K562 (cell line): ENCODE measurements at regions not wholly inside any gene's neighbourhood (a gene's known extent, or its start where the extent isn't known, plus 50 kb on each side); places are given as distances from the start of the nearest gene placed in this dataset.

Experiments
- CAMTA2 ChIP-seq: fragments of 250-450 bp; sonication (Bioruptor Pico); conservative IDR thresholded peaks from 2 replicates; pipeline ENCODE4 v1.5.1; 2022
- CEBPB ChIP-seq: fragments of 450-650 bp; IDR thresholded peaks from 2 replicates; pipeline ENCODE4 v1.6.1; 2016; ENCODE audit warnings: missing genetic modification characterization, missing compliant biosample characterization
- NFXL1 ChIP-seq: fragments of 450-650 bp; formaldehyde crosslinking; IDR thresholded peaks from 2 replicates; pipeline ENCODE4 v1.4.0; 2021; ENCODE audit warnings: mild to moderate bottlenecking
- SPI1 ChIP-seq: IDR thresholded peaks from 2 replicates; pipeline ENCODE4 v1.6.1; 2011; ENCODE audit warnings: low read depth, low read length, control low read depth, borderline replicate concordance
- ZBTB7A ChIP-seq: IDR thresholded peaks from 2 replicates; pipeline ENCODE4 v1.6.1; 2011; ENCODE audit warnings: low read depth, mild to moderate bottlenecking, low read length, moderate library complexity, borderline replicate concordance; ENCODE audit not compliant: control insufficient read depth
- ZFP91 ChIP-seq: sonication (generic); formaldehyde crosslinking; IDR thresholded peaks from 2 replicates; pipeline ENCODE4 v1.8.0; 2022; ENCODE audit warnings: mild to moderate bottlenecking, missing genetic modification reagents
- ZNF121 ChIP-seq: sonication (generic); formaldehyde crosslinking; conservative IDR thresholded peaks from 2 replicates; pipeline ENCODE4 v1.8.0; 2022; ENCODE audit warnings: missing genetic modification reagents
- ZNF274 ChIP-seq: IDR thresholded peaks from 2 replicates; pipeline ENCODE4 v1.6.1; 2011; ENCODE audit warnings: low read depth, mild to moderate bottlenecking, low read length, moderate library complexity, borderline replicate concordance

DNA sequence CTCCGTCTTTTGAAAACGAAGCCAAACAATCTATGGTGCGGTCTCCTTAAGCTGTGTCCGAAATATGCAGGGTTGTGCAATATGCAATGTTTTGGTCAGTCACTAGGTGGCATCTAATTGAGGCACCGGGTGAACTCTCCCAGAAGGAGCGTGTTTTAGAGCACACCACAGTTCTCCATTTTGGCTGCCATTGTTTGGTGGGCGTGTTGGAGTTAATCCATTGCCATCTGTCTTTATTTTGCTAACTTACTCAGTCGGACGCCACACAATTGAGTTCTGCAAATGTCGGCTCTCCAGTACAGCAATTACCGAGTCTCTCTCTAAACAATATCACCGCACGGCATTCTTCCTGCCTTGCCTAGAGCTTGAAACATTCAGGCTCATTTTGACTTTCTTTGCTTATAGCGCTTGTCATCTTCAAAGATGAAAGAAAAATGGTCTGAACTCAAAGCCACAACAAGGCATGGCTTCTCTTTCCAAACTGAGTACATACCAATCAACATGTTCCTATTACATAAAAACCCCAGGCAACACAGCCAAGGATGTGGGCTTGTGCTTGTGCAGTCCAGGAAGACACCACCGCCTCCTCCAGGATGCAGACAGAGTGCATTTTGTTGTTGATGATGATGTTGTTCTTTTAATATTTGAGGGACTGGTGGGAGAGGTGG, 182.0 kb upstream of the SERP2 start:
- TF ChIP-seq SPI1 = peak; percentile 25; the same call in 1 of the 2 replicates
- no peak for TF ChIP-seq NFXL1 (CRISPR knock-in tag)
- TF ChIP-seq CAMTA2 (CRISPR knock-in tag) = no peak
- no peak for TF ChIP-seq ZFP91 (CRISPR knock-in tag)
- TF ChIP-seq ZNF274 = no peak
- peak; percentile 98 for TF ChIP-seq CEBPB (tag)
- no peak for TF ChIP-seq ZNF121 (CRISPR knock-in tag)
- no peak for TF ChIP-seq ZBTB7A
